ENCODE measurements at regions not wholly inside any gene's neighbourhood (a gene's known extent, or its start where the extent isn't known, plus 50 kb on each side); places are given as distances from the start of the nearest gene placed in this dataset.

DNA sequence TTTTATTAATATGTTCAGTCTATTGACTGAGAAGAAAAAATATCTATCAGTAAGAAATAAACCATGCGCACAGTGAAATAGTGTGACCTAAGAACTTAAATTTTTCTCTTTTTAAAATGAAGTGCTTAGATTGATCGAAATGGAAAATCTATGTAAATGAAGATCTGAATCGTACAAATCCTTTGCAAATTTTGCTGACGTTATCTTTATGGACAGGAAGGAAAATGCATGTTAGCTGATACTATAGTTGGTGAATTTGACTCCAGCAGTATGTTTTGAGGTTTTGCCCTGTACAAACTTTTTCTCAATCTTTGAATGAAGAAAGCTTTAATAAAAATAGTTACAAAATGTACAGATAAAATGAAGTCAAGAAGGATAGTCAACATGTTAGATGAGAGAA lies 82.9 kb downstream of the NRN1 start:
- CTCF ChIA-PET: no interaction called here
- H3F3A ChIP-seq (ENCODE audit: low read length, unreplicated experiment): no peaks in the 10 kb centered on the region
- H4K20me1 ChIP-seq (ENCODE audit: low read length): no peaks in the 10 kb centered on the region

DNA sequence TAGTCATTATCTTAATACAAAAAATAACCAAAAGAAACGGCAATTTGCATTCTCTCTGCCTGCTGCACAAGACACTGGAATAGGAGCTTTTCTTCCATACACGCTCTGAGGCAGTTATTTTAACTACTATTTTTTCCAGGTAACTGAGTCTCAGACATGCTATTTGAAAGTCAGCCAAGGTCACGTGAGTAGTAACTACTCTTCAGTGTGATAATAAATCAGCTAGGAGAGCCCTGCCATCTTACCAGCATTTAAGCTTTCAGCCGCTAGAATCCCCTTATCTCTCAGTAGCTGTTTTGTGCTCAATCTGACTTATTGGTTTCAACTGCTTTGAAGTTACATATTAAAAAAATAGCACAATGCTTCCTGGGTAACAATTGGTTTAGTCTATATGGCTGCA lies 84.5 kb downstream of the NRN1 start:
- Histone ChIP-seq H3K9ac (ENCODE audit: low read length) (no peak overlapping the region), H3F3A (ENCODE audit: low read length, unreplicated experiment) (no peaks in the 10 kb centered on the region), H3K9me2 (replicated peaks; ENCODE audit: low read length) (no peaks in the 10 kb centered on the region), H3K4me3 (ENCODE audit: low read length) (no peak overlapping the region), H4K20me1 (ENCODE audit: low read length) (no peaks in the 10 kb centered on the region), H3K36me3 (ENCODE audit: low read depth, low read length) (no peaks in the 10 kb centered on the region), H3K4me1 (ENCODE audit: insufficient read depth, low read length) (no peaks in the 10 kb centered on the region), H3K27me3 (ENCODE audit: low read length) (0 out of 2 replicates have a peak, but pooled peaks cover 4% of the 10 kb centered on the region), H3K27ac (ENCODE audit: low read length) (no peak overlapping the region), H3K79me2 (ENCODE audit: low read length) (no peaks in the 10 kb centered on the region), H3K4me2 (ENCODE audit: low read length) (no peak overlapping the region), H3K9me3 (ENCODE audit: low read length) (no peaks in the 10 kb centered on the region), H2AFZ (ENCODE audit: low read length) (no peak overlapping the region)
- intact Hi-C loops (cut with micrococcal nuclease): no loop called here
- POLR2A ChIA-PET (ENCODE audit: unreplicated experiment): interaction anchor here (0.6 kb wide), 1 partner anchor 655 kb away, joined by 3 read pairs; no protein-coding TSS in a partner anchor
- BruUV-seq (replicated peaks): no TSS peak
- CTCF ChIA-PET: no interaction called here
- ATAC-seq (no peak), DNase-seq (no peak)
- TF ChIP-seq, protein P1, sequence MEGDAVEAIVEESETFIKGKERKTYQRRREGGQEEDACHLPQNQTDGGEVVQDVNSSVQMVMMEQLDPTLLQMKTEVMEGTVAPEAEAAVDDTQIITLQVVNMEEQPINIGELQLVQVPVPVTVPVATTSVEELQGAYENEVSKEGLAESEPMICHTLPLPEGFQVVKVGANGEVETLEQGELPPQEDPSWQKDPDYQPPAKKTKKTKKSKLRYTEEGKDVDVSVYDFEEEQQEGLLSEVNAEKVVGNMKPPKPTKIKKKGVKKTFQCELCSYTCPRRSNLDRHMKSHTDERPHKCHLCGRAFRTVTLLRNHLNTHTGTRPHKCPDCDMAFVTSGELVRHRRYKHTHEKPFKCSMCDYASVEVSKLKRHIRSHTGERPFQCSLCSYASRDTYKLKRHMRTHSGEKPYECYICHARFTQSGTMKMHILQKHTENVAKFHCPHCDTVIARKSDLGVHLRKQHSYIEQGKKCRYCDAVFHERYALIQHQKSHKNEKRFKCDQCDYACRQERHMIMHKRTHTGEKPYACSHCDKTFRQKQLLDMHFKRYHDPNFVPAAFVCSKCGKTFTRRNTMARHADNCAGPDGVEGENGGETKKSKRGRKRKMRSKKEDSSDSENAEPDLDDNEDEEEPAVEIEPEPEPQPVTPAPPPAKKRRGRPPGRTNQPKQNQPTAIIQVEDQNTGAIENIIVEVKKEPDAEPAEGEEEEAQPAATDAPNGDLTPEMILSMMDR (conservative IDR thresholded peaks at IDR 0.05; ENCODE audit: low read depth, low read length): no peak
- no peak for TF ChIP-seq EZH2phosphoT487 (IDR thresholded peaks at IDR 0.05; ENCODE audit: borderline replicate concordance, low read length)
- no peak for TF ChIP-seq EZH2 (IDR thresholded peaks at IDR 0.05; ENCODE audit: low read length, unreplicated experiment)

More for the DNA sequence above, 82.9 kb downstream of the NRN1 start:
- ATAC-seq (no peak), DNase-seq (no peak)
- Histone ChIP-seq H3K4me1 (ENCODE audit: insufficient read depth, low read length) (no peaks in the 10 kb centered on the region), H3K36me3 (ENCODE audit: low read depth, low read length) (no peaks in the 10 kb centered on the region), H3K9ac (ENCODE audit: low read length) (no peak overlapping the region), H3K27ac (ENCODE audit: low read length) (no peak overlapping the region), H3K79me2 (ENCODE audit: low read length) (no peaks in the 10 kb centered on the region), H3K27me3 (ENCODE audit: low read length) (peaks cover 10% of the 10 kb centered on the region; the same call in 1 of the 2 replicates), H3K4me3 (ENCODE audit: low read length) (no peak overlapping the region), H3K9me2 (replicated peaks; ENCODE audit: low read length) (no peaks in the 10 kb centered on the region), H3K4me2 (ENCODE audit: low read length) (no peak overlapping the region), H2AFZ (ENCODE audit: low read length) (no peak overlapping the region), H3K9me3 (ENCODE audit: low read length) (no peaks in the 10 kb centered on the region)
- TF ChIP-seq EZH2phosphoT487 (IDR thresholded peaks at IDR 0.05; ENCODE audit: borderline replicate concordance, low read length) (no peak), EZH2 (IDR thresholded peaks at IDR 0.05; ENCODE audit: low read length, unreplicated experiment) (no peak)
- TF ChIP-seq, protein P1 (conservative IDR thresholded peaks at IDR 0.05; ENCODE audit: low read depth, low read length): no peak
- POLR2A ChIA-PET (ENCODE audit: unreplicated experiment): no interaction called here
- intact Hi-C loops (cut with micrococcal nuclease): no loop called here
- BruUV-seq (replicated peaks): no TSS peak

DNA sequence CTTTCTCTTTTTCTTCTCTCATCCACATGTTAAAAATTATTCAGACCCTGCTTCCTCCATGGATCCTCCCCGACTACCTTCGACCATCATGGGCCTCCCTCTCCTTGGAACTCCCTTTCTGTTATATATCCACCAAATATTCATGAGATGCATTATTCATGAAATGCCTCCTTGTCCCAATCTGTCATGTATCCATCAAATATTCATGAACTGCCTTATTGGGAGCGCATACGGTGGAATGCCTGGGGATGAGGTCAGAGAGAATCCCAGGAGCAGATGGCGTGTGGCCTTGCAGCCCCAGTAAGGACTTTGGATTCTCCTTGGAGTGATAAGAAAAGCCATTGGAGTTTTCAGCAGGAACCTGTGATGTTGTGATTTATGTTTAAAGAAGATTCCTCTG lies 97.0 kb downstream of the NRN1 start:
- DNase-seq: no peak
- Histone ChIP-seq H4K20me1 (ENCODE audit: low read length) (no peaks in the 10 kb centered on the region), H3K27me3 (ENCODE audit: low read length) (no peaks in the 10 kb centered on the region), H3K27ac (ENCODE audit: low read length) (no peak overlapping the region), H3F3A (ENCODE audit: low read length, unreplicated experiment) (no peaks in the 10 kb centered on the region), H3K4me1 (ENCODE audit: insufficient read depth, low read length) (no peaks in the 10 kb centered on the region), H3K36me3 (ENCODE audit: low read depth, low read length) (no peaks in the 10 kb centered on the region), H3K9ac (ENCODE audit: low read length) (no peak overlapping the region), H3K9me2 (replicated peaks; ENCODE audit: low read length) (no peaks in the 10 kb centered on the region), H2AFZ (ENCODE audit: low read length) (no peak overlapping the region), H3K4me2 (ENCODE audit: low read length) (no peak overlapping the region), H3K4me3 (ENCODE audit: low read length) (no peak overlapping the region), H3K79me2 (ENCODE audit: low read length) (no peaks in the 10 kb centered on the region), H3K9me3 (ENCODE audit: low read length) (no peaks in the 10 kb centered on the region)
- ATAC-seq: no peak
- intact Hi-C loops (cut with micrococcal nuclease): no loop called here
- no TSS peak for BruUV-seq (replicated peaks)
- TF ChIP-seq, protein P1 (conservative IDR thresholded peaks at IDR 0.05; ENCODE audit: low read depth, low read length): no peak
- no peak for TF ChIP-seq EZH2 (IDR thresholded peaks at IDR 0.05; ENCODE audit: low read length, unreplicated experiment)
- no peak for TF ChIP-seq EZH2phosphoT487 (IDR thresholded peaks at IDR 0.05; ENCODE audit: borderline replicate concordance, low read length)
- ChIA-PET CTCF (no interaction called here), POLR2A (ENCODE audit: unreplicated experiment) (no interaction called here)
